Loucy (cell line): ENCODE measurements at regions not wholly inside any gene's neighbourhood (a gene's known extent, or its start where the extent isn't known, plus 50 kb on each side); places are given as distances from the start of the nearest gene placed in this dataset.

Source experiments
- H2AFZ ChIP-seq: fragments of 200-600 bp; sonication (generic); 2 replicates; pipeline ENCODE4 v1.6.0; 2016; ENCODE audit warnings: antibody characterized with exemption, mild to moderate bottlenecking, low read length, moderate library complexity
- H3F3A ChIP-seq: fragments of 200-600 bp; 2 replicates; pipeline ENCODE4 v1.6.0; 2016; ENCODE audit warnings: antibody characterized with exemption, low read depth, mild to moderate bottlenecking
- H3K27me3 ChIP-seq: fragments of 200-600 bp; sonication (generic); 2 replicates; pipeline ENCODE4 v1.6.1; 2014; ENCODE audit warnings: low read length, mild to moderate bottlenecking; ENCODE audit not compliant: insufficient read depth, poor library complexity, severe bottlenecking
- H3K36me3 ChIP-seq: fragments of 200-600 bp; sonication (generic); 2 replicates; pipeline ENCODE4 v1.6.1; 2016; ENCODE audit warnings: low read length; ENCODE audit not compliant: insufficient read depth
- H3K4me1 ChIP-seq: fragments of 200-600 bp; sonication (generic); 2 replicates; pipeline ENCODE4 v1.5.1; 2014; ENCODE audit warnings: low read length, mild to moderate bottlenecking; ENCODE audit not compliant: insufficient read depth, poor library complexity, severe bottlenecking
- H3K4me2 ChIP-seq: fragments of 200-600 bp; sonication (generic); 2 replicates; pipeline ENCODE4 v1.6.0; 2014; ENCODE audit warnings: antibody characterized with exemption, low read length, low read depth, mild to moderate bottlenecking; ENCODE audit not compliant: poor library complexity, severe bottlenecking
- H3K4me3 ChIP-seq: fragments of 200-600 bp; sonication (generic); 2 replicates; pipeline ENCODE4 v1.5.1; 2014; ENCODE audit warnings: low read length, mild to moderate bottlenecking, mixed read lengths; ENCODE audit not compliant: poor library complexity, severe bottlenecking
- H3K79me2 ChIP-seq: fragments of 200-600 bp; sonication (generic); 2 replicates; pipeline ENCODE4 v1.6.1; 2014; ENCODE audit warnings: low read length; ENCODE audit not compliant: insufficient read depth
- H3K9ac ChIP-seq: fragments of 200-600 bp; sonication (generic); 2 replicates; pipeline ENCODE4 v1.6.0; 2014; ENCODE audit warnings: mild to moderate bottlenecking, low read depth, low read length, moderate library complexity; ENCODE audit not compliant: poor library complexity, severe bottlenecking
- H3K9me2 ChIP-seq: fragments of 200-600 bp; sonication (generic); replicated peaks from 2 replicates; pipeline ENCODE4 v1.6.1; 2016; ENCODE audit warnings: low read depth, low read length, mixed read lengths
- H3K9me3 ChIP-seq: fragments of 200-600 bp; sonication (generic); 2 replicates; pipeline ENCODE4 v1.6.1; 2014; ENCODE audit warnings: mild to moderate bottlenecking, antibody characterized with exemption, low read length, low read depth; ENCODE audit not compliant: insufficient read depth
- H4K20me1 ChIP-seq: fragments of 200-600 bp; sonication (generic); 2 replicates; pipeline ENCODE4 v1.6.0; 2014; ENCODE audit warnings: antibody characterized with exemption, low read length, mild to moderate bottlenecking; ENCODE audit not compliant: insufficient read depth, poor library complexity, severe bottlenecking
- CTCF ChIP-seq: fragments of 200-600 bp; sonication (generic); conservative IDR thresholded peaks from 2 replicates; pipeline ENCODE4 v1.5.1; 2014; ENCODE audit warnings: mild to moderate bottlenecking, antibody characterized with exemption, low read length
- EZH2phosphoT487 ChIP-seq: fragments of 200-600 bp; IDR thresholded peaks from 2 replicates; pipeline ENCODE4 v1.6.1; 2018; ENCODE audit warnings: antibody characterized with exemption, mild to moderate bottlenecking, moderate library complexity, borderline replicate concordance

- no peak overlapping the region for H3K9ac ChIP-seq
- no peak overlapping the region for H2AFZ ChIP-seq
- H3K9me2 ChIP-seq: no peaks in the 10 kb centered on the region
- no peaks in the 10 kb centered on the region for H3K27me3 ChIP-seq
- no peaks in the 10 kb centered on the region for H4K20me1 ChIP-seq
- no peaks in the 10 kb centered on the region for H3K4me1 ChIP-seq
- H3K36me3 ChIP-seq: no peaks in the 10 kb centered on the region
- no peaks in the 10 kb centered on the region for H3K79me2 ChIP-seq
- H3K4me2 ChIP-seq: no peak overlapping the region
- TF ChIP-seq EZH2phosphoT487 (no peak), CTCF (no peak)
- H3K4me3 ChIP-seq: no peak overlapping the region
- H3F3A ChIP-seq: no peaks in the 10 kb centered on the region
- H3K9me3 ChIP-seq: no peaks in the 10 kb centered on the region
Measured at GRCh38 chr2:196442211-196442610, 197.3 kb upstream of the CCDC150 start.

GRCh38 chr2:196444442-196444841 lies 195.1 kb upstream of the CCDC150 start:
- H3K4me3 ChIP-seq: no peak overlapping the region

GRCh38 chr2:196445991-196446390 lies 193.5 kb upstream of the CCDC150 start:
- no peaks in the 10 kb centered on the region for H3K27me3 ChIP-seq
- no peak overlapping the region for H3K4me3 ChIP-seq
- no peaks in the 10 kb centered on the region for H3K36me3 ChIP-seq
- no peaks in the 10 kb centered on the region for H4K20me1 ChIP-seq
- no peaks in the 10 kb centered on the region for H3K4me1 ChIP-seq
- no peaks in the 10 kb centered on the region for H3K79me2 ChIP-seq
- H2AFZ ChIP-seq: no peak overlapping the region
- no peaks in the 10 kb centered on the region for H3F3A ChIP-seq
- H3K9ac ChIP-seq: no peak overlapping the region
- TF ChIP-seq CTCF (no peak), EZH2phosphoT487 (no peak)
- no peaks in the 10 kb centered on the region for H3K9me3 ChIP-seq
- H3K4me2 ChIP-seq: no peak overlapping the region
- no peaks in the 10 kb centered on the region for H3K9me2 ChIP-seq

More at GRCh38 chr2:196444442-196444841, 195.1 kb upstream of the CCDC150 start:
- no peaks in the 10 kb centered on the region for H3F3A ChIP-seq
- TF ChIP-seq EZH2phosphoT487 (no peak), CTCF (no peak)
- H3K9me3 ChIP-seq: no peaks in the 10 kb centered on the region
- H4K20me1 ChIP-seq: no peaks in the 10 kb centered on the region
- no peak overlapping the region for H3K4me2 ChIP-seq
- H3K27me3 ChIP-seq: no peaks in the 10 kb centered on the region
- no peak overlapping the region for H3K9ac ChIP-seq
- no peaks in the 10 kb centered on the region for H3K4me1 ChIP-seq
- no peaks in the 10 kb centered on the region for H3K79me2 ChIP-seq
- no peak overlapping the region for H2AFZ ChIP-seq
- H3K36me3 ChIP-seq: no peaks in the 10 kb centered on the region
- no peaks in the 10 kb centered on the region for H3K9me2 ChIP-seq
